Activated CD8-positive, alpha-beta memory T cell treated with anti-CD3 and anti-CD28 coated beads, Interleukin-2, amount 50 U/mL, for 24 hours (primary cell): ENCODE measurements at regions not wholly inside any gene's neighbourhood (a gene's known extent, or its start where the extent isn't known, plus 50 kb on each side); places are given as distances from the start of the nearest gene placed in this dataset.
"Not testable (repeated sequence)": the region's sequence is repeated elsewhere in the genome, so short reads cannot be mapped to it uniquely, and the experiment has no call there.

Experiments
- DNase-seq: peaks from one replicate; pipeline ENCODE4 v3.0.0-alpha.2; 2020; ENCODE audit errors: extremely low read depth

DNA sequence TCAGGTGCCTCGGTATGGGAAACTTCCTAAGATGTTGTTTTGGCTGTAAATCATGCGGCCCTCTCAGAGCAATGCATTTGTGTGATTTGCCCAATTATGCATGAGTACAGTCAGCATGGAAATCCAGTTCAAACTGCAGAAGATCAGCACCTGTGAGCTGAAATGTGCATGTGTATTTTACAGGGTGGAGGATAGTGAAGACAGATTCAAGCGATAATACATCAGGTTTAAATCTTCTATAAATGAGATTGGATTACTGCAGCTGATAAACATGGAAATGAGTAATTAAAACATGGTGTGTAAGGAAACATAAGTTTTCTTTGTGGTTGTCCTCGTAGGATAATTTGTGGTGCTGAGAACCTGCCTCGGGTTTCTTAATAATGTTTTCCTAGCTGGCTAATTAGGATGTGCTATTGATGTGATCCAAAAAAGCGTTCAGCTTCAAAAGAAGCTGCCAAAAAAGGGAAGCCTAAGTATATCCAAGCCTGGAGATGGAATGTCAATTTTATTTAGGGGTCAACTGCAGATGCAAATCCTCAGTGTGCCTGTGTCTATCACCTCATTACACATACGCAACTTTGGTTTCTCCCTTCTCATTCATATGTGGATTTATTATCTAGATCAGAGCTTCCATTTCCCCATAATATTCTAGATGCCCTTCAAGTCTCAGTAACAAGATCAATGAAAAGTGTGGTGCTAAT is 117.1 kb upstream of the CCDC28A start:
- DNase-seq, result no peak

- no peak for DNase-seq
Observed at GRCh38 chr6:138657065-138657425, 116.5 kb upstream of the CCDC28A start.

DNA sequence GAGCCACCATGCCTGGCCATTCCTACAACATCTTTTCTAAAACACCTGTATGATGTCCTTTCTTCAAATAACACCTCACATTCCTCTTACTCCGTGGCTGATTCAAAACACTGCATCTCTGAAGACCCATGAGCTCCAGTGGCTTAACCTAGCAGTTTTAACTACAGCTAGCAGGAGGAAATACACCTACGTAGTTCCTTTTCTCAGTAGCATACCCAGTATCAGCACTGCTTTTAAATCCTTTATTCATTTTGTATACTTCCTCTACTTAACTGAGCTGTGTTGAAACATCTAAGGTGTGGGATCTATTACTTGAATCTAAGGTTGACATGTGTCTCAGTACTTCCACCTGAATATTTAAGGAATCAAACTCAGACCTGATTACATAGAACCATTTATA is 113.6 kb upstream of the CCDC28A start:
- DNase-seq, result no peak

GRCh38 chr6:138662471-138662870 is 111.1 kb upstream of the CCDC28A start:
- DNase-seq, result no peak

GRCh38 chr6:138663892-138664291 is 109.7 kb upstream of the CCDC28A start:
- no peak for DNase-seq

GRCh38 chr6:138664745-138665144 is 108.8 kb upstream of the CCDC28A start:
- DNase-seq, result no peak

DNA sequence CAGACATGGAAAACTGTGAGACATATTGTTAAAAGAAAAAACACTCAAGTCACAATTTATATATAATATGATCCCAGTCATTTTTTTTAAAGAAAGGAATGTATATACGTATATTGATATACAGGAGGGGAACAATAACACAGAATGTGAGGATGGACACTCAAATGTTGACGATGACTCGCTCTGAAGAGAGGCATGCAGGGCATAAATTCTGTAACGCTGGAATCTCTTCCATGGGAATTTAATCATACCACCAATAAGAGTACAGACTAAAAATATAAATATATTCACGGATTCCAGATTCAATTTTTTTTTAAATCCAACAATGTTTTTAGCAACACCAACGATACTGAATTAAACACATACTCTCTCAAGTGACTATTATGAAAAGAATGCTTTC is 106.9 kb upstream of the CCDC28A start:
- DNase-seq, result no peak

- no peak for DNase-seq
Observed at GRCh38 chr6:138667408-138667807, 106.2 kb upstream of the CCDC28A start.

- DNase-seq, result no peak
Observed at GRCh38 chr6:138671351-138671750, 102.2 kb upstream of the CCDC28A start.

GRCh38 chr6:138673346-138674014 is 100.1 kb upstream of the CCDC28A start:
- DNase-seq, result no peak

GRCh38 chr6:138674444-138674843 is 99.1 kb upstream of the CCDC28A start:
- DNase-seq, result not testable (repeated sequence)

DNA sequence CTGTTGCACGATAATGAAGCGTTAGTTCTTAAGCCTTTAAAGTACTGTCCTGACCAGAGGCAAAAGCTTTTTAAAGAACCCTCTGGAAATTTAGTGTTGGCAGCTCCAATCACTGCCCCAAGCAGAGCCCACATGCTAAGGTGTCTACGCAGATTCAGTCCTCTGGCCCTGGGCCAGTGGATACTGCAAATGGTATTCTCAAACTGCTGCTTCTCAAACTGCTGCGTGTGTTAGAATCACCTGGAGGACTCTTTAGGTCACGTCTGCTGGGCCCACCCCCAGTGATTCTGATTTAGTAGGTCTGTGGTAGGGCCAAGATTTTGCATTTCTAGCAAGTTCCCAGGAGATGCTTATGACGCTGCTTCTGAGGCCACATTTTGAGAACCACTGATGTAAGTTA is 96.0 kb upstream of the CCDC28A start:
- DNase-seq, result no peak

GRCh38 chr6:138678168-138678567 is 95.4 kb upstream of the CCDC28A start:
- DNase-seq, result no peak

- DNase-seq, result no peak
Observed at GRCh38 chr6:138680085-138680484, 93.5 kb upstream of the CCDC28A start.

DNA sequence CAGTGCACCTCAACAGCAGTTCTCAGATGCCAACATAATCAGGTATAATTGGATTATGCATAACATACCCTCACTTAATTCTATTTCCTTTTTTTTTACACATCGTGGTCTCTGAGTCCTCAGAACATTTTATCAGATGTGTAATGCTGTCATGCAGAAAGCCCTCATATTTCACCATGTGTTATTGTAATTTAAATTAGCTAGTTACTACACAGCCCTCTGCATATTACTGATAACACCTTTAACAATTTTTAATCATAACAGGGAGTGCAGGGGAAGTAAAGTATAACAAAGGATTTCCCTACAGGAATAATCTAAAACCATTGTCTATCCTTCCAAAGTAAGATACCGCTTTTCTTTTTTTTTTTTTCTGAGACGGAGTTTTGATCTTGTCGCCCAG is 91.9 kb upstream of the CCDC28A start:
- DNase-seq, result no peak

DNA sequence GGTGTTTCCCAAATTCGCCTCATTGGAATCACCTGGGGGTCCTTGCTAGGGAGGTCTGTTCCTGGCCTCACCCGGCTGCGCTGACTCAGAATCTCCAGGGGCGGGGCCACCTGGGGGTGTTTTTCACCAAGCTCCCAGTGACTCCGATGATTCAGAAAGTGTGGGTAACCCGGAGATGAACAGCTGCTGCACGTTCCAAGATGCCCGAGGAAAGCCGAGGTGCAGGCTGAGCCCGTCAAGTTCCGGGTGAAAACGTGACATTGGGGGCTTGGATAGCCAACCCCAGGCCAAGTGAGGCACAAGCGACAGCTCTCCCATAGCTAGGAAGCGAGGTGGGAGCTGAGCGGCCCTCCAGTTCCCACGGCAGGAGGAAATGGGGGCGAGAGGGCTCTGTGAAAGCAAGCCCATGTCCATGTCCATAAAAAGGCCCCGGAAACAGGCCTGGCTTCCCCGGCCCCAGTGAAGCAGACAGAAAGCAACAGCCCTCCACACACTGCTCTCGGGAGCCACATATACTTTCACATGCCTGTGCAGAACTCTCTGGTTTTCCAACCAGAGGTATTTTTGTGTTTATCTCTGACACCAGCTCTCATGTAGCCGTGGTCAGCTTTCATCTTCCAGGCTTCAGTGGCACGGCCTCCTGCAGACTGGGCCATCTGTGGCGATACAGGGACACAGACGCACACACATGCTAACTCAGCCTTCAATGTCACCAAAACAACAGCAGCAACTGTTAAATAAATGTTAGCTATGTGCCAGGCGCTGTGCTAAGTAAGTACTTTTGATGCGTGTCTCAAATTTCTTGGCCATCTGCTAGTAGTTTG is 90.7 kb upstream of the CCDC28A start:
- no peak for DNase-seq

GRCh38 chr6:138685257-138685656 is 88.3 kb upstream of the CCDC28A start:
- DNase-seq, result no peak

GRCh38 chr6:138685781-138686180 is 87.8 kb upstream of the CCDC28A start:
- no peak for DNase-seq

GRCh38 chr6:138688580-138688979 is 85.0 kb upstream of the CCDC28A start:
- no peak for DNase-seq

- DNase-seq, result no peak
Observed at GRCh38 chr6:138689849-138690248, 83.7 kb upstream of the CCDC28A start.

DNA sequence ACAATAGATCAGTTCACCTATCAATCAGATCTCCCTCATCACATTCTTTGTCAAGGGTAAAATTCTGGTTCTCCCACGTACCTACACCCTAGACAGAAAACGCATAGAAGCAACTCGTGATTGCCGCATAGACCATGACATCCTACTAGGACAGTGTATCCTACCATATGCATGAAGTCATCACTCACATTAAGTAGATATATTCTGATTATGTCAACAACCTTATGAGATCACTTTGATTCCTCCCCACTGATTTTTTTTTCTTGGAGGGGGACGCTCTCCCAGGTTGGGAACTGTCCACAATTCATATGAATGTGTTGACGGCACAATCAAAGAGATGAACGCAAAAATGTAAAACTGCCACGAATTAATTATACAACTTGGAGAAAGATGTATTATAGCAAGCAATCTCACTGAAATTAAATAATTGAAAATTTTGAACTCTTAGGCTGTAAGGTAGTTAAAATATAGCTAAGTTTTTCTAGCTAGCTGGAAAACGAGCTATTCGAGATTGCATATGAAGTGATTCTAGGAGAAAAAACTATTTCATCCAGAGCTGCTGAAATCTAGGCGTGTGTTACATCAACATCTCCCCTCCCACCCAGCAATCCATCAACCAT is 82.5 kb upstream of the CCDC28A start:
- DNase-seq, result no peak

- DNase-seq, result no peak
Observed at GRCh38 chr6:138691595-138692057, 81.9 kb upstream of the CCDC28A start.
